ENCODE measurements at regions not wholly inside any gene's neighbourhood (a gene's known extent, or its start where the extent isn't known, plus 50 kb on each side); places are given as distances from the start of the nearest gene placed in this dataset.

- no peak for TF ChIP-seq CTCF (IDR thresholded peaks at IDR 0.05)
- no peak for TF ChIP-seq POLR2A (IDR thresholded peaks at IDR 0.05)
Measured at GRCh38 chr2:153405196-153405595, 73.4 kb downstream of the RPRM start.
